ENCODE measurements at regions not wholly inside any gene's neighbourhood (a gene's known extent, or its start where the extent isn't known, plus 50 kb on each side); places are given as distances from the start of the nearest gene placed in this dataset.
"Not testable (repeated sequence)": the region's sequence is repeated elsewhere in the genome, so short reads cannot be mapped to it uniquely, and the experiment has no call there.

- H3K9ac ChIP-seq (ENCODE audit: extremely low read depth, insufficient read length, low read length); H3K27ac Mint-ChIP-seq; H2BK120ac ChIP-seq (ENCODE audit: low read depth, low read length, poor library complexity, severe bottlenecking); H3K27ac ChIP-seq (ENCODE audit: insufficient read length, low read depth, low read length); H3K23me2 ChIP-seq (ENCODE audit: insufficient read length, low read depth, low read length, poor library complexity, severe bottlenecking); H4K91ac ChIP-seq (ENCODE audit: insufficient read length, low read depth, low read length); H3K56ac ChIP-seq (ENCODE audit: insufficient read length, low read depth, low read length); H3T11ph ChIP-seq (ENCODE audit: low read length); H3K79me1 ChIP-seq (ENCODE audit: insufficient read depth, low read depth, low read length, poor library complexity, severe bottlenecking); H3K18ac ChIP-seq (ENCODE audit: insufficient read length, low read depth, low read length); H4K8ac ChIP-seq (replicated peaks; ENCODE audit: insufficient read length, low read depth, low read length); H3K36me3 Mint-ChIP-seq (ENCODE audit: insufficient read depth in 1 of 3, low read depth in 3 of 3); H2BK15ac ChIP-seq (ENCODE audit: low read depth, low read length); H3K4me1 Mint-ChIP-seq; H3K4me1 ChIP-seq (ENCODE audit: insufficient read depth, low read length); H2AK5ac ChIP-seq (ENCODE audit: insufficient read length, low read length); H4K20me1 ChIP-seq (ENCODE audit: control insufficient read depth, insufficient read depth, insufficient read length); H3K23ac ChIP-seq (ENCODE audit: insufficient read length, low read depth, low read length); H4K5ac ChIP-seq (ENCODE audit: insufficient read length, low read depth, low read length); H3K4me2 ChIP-seq (ENCODE audit: insufficient read depth, insufficient read length, low read length); H3K27me3 ChIP-seq (ENCODE audit: insufficient read depth, low read length); H3K4me3 Mint-ChIP-seq; H2BK20ac ChIP-seq (ENCODE audit: low read depth, low read length, poor library complexity, severe bottlenecking); H3K14ac ChIP-seq (ENCODE audit: insufficient read depth, low read length); H3K4ac ChIP-seq (ENCODE audit: low read depth, low read length); DNase-seq; H2AFZ ChIP-seq (ENCODE audit: low read length); H2BK12ac ChIP-seq (ENCODE audit: insufficient read length, low read depth, low read length); H3K27me3 Mint-ChIP-seq (ENCODE audit: low read depth); H3K79me2 ChIP-seq (ENCODE audit: insufficient read depth, low read length); H2BK5ac ChIP-seq (ENCODE audit: insufficient read length, low read length); H3K9me3 ChIP-seq (ENCODE audit: control insufficient read depth, low read depth, low read length): not testable (repeated sequence)
- H3K9me3 Mint-ChIP-seq: peaks cover 39 to 51% of the 10 kb centered on the region in 2 experiments
- WGBS (ENCODE audit: extremely low coverage, insufficient read length, low lambda C conversion rate): no CpG with 5 or more reads among the region's 25 CpGs
These were observed 414.7 kb upstream of the NPAP1 start for GRCh38 chr15:24260854-24261253.

GRCh38 chr15:24268536-24269165 is 406.9 kb upstream of the NPAP1 start:
- H3T11ph ChIP-seq (ENCODE audit: low read length); H3K27me3 Mint-ChIP-seq (ENCODE audit: low read depth); H2BK120ac ChIP-seq (ENCODE audit: low read depth, low read length, poor library complexity, severe bottlenecking); H3K23ac ChIP-seq (ENCODE audit: insufficient read length, low read depth, low read length); H3K27me3 ChIP-seq (ENCODE audit: insufficient read depth, low read length); H3K79me1 ChIP-seq (ENCODE audit: insufficient read depth, low read depth, low read length, poor library complexity, severe bottlenecking); H2BK5ac ChIP-seq (ENCODE audit: insufficient read length, low read length); H3K4ac ChIP-seq (ENCODE audit: low read depth, low read length); H3K14ac ChIP-seq (ENCODE audit: insufficient read depth, low read length); H3K9ac ChIP-seq (ENCODE audit: extremely low read depth, insufficient read length, low read length); H3K18ac ChIP-seq (ENCODE audit: insufficient read length, low read depth, low read length); H3K56ac ChIP-seq (ENCODE audit: insufficient read length, low read depth, low read length); H3K4me2 ChIP-seq (ENCODE audit: insufficient read depth, insufficient read length, low read length); H3K27ac Mint-ChIP-seq; H3K79me2 ChIP-seq (ENCODE audit: insufficient read depth, low read length); H4K8ac ChIP-seq (replicated peaks; ENCODE audit: insufficient read length, low read depth, low read length); H4K5ac ChIP-seq (ENCODE audit: insufficient read length, low read depth, low read length); H2BK20ac ChIP-seq (ENCODE audit: low read depth, low read length, poor library complexity, severe bottlenecking); H3K27ac ChIP-seq (ENCODE audit: insufficient read length, low read depth, low read length); H3K36me3 Mint-ChIP-seq (ENCODE audit: insufficient read depth in 1 of 3, low read depth in 3 of 3); H4K91ac ChIP-seq (ENCODE audit: insufficient read length, low read depth, low read length); H4K20me1 ChIP-seq (ENCODE audit: control insufficient read depth, insufficient read depth, insufficient read length); H2AFZ ChIP-seq (ENCODE audit: low read length); H3K4me1 Mint-ChIP-seq; H2AK5ac ChIP-seq (ENCODE audit: insufficient read length, low read length); H2BK12ac ChIP-seq (ENCODE audit: insufficient read length, low read depth, low read length); H2BK15ac ChIP-seq (ENCODE audit: low read depth, low read length); H3K4me1 ChIP-seq (ENCODE audit: insufficient read depth, low read length); H3K4me3 Mint-ChIP-seq; DNase-seq; H3K23me2 ChIP-seq (ENCODE audit: insufficient read length, low read depth, low read length, poor library complexity, severe bottlenecking); H3K9me3 ChIP-seq (ENCODE audit: control insufficient read depth, low read depth, low read length): not testable (repeated sequence)
- H3K9me3 Mint-ChIP-seq: peaks cover 59 to 71% of the 10 kb centered on the region in 2 experiments
- no CpG with 5 or more reads among the region's 7 CpGs for WGBS (ENCODE audit: extremely low coverage, insufficient read length, low lambda C conversion rate)
